Thoracic aorta (tissue), 2 donors: ENCODE measurements at regions not wholly inside any gene's neighbourhood (a gene's known extent, or its start where the extent isn't known, plus 50 kb on each side); places are given as distances from the start of the nearest gene placed in this dataset.

ENCODE experiments used
- ATAC-seq: fragments of 150-250 bp; one replicate; pipeline ENCODE4 v1.8.0; 2017; ENCODE audit warnings: low read depth; ENCODE audit not compliant: insufficient number of reproducible peaks, low FRiP score
- DNase-seq: peaks from one replicate; pipeline ENCODE4 v3.0.0-alpha.2; 2020; ENCODE audit warnings: low spot score
- H3K27ac ChIP-seq, 2 donors: fragments of 200-600 bp; sonication (generic); 1 replicate in 1 of 2; 2 replicates in 1 of 2; pipeline ENCODE4 v1.5.1; 2016; ENCODE audit warnings: mild to moderate bottlenecking in 2 of 2, moderate library complexity in 2 of 2
- H3K27me3 ChIP-seq: fragments of 200-600 bp; sonication (generic); replicated peaks from 2 replicates; pipeline ENCODE4 v1.6.0; 2016; ENCODE audit warnings: mild to moderate bottlenecking; ENCODE audit not compliant: insufficient read depth
- H3K36me3 ChIP-seq: fragments of 200-600 bp; sonication (generic); one replicate; pipeline ENCODE4 v1.5.1; 2016
- H3K4me1 ChIP-seq, 2 donors: fragments of 200-600 bp; sonication (generic); 1 replicate in 1 of 2; 2 replicates in 1 of 2; pipeline versions ENCODE4 v1.5.1 to v1.6.0; 2016; ENCODE audit warnings: low read depth in 2 of 2, mild to moderate bottlenecking in 1 of 2; ENCODE audit not compliant: control insufficient read depth in 1 of 2
- H3K4me3 ChIP-seq: fragments of 200-600 bp; sonication (generic); 2 replicates; pipeline ENCODE4 v1.5.1; 2016; ENCODE audit warnings: mild to moderate bottlenecking
- H3K9me3 ChIP-seq: fragments of 200-600 bp; sonication (generic); 2 replicates; pipeline ENCODE4 v1.5.1; 2016
- CTCF ChIP-seq: fragments of 200-600 bp; sonication (generic); IDR thresholded peaks from one replicate; pipeline ENCODE4 v1.5.1; 2019; ENCODE audit warnings: antibody characterized with exemption

- Histone ChIP-seq H3K9me3 (no peaks in the 10 kb centered on the region), H3K27me3 (no peaks in the 10 kb centered on the region), H3K27ac (no peak overlapping the region), H3K4me1 (no peaks in the 10 kb centered on the region), H3K4me3 (no peak overlapping the region), H3K36me3 (no peaks in the 10 kb centered on the region)
- no peak for DNase-seq
- TF ChIP-seq CTCF = no peak
- no peak for ATAC-seq
Observed at GRCh38 chr1:30042438-30043147, 680.8 kb downstream of the MATN1 start.

- Histone ChIP-seq H3K4me1 (no peaks in the 10 kb centered on the region), H3K36me3 (no peaks in the 10 kb centered on the region), H3K9me3 (no peaks in the 10 kb centered on the region), H3K27me3 (no peaks in the 10 kb centered on the region), H3K27ac (no peak overlapping the region), H3K4me3 (no peak overlapping the region)
- no peak for DNase-seq
- TF ChIP-seq CTCF = no peak
- no peak for ATAC-seq
Observed at GRCh38 chr1:30041741-30042437, 681.5 kb downstream of the MATN1 start.

- H3K27me3 ChIP-seq = no peaks in the 10 kb centered on the region
- H3K36me3 ChIP-seq = no peaks in the 10 kb centered on the region
- H3K9me3 ChIP-seq = no peaks in the 10 kb centered on the region
- H3K27ac ChIP-seq = no peak overlapping the region
- ATAC-seq (no peak), DNase-seq (no peak)
- no peak for TF ChIP-seq CTCF
- no peak overlapping the region for H3K4me3 ChIP-seq
- no peaks in the 10 kb centered on the region for H3K4me1 ChIP-seq
Observed at GRCh38 chr1:30040081-30041019, 683.0 kb downstream of the MATN1 start.

GRCh38 chr1:30039354-30040080 is 683.9 kb downstream of the MATN1 start:
- no peaks in the 10 kb centered on the region for H3K36me3 ChIP-seq
- H3K27ac ChIP-seq = no peak overlapping the region
- DNase-seq (no peak), ATAC-seq (no peak)
- TF ChIP-seq CTCF = no peak
- H3K4me1 ChIP-seq = no peaks in the 10 kb centered on the region
- H3K27me3 ChIP-seq = no peaks in the 10 kb centered on the region
- H3K4me3 ChIP-seq = no peak overlapping the region
- no peaks in the 10 kb centered on the region for H3K9me3 ChIP-seq
